Esophagus (tissue), 2 donors: ENCODE measurements at regions not wholly inside any gene's neighbourhood (a gene's known extent, or its start where the extent isn't known, plus 50 kb on each side); places are given as distances from the start of the nearest gene placed in this dataset.
"Not testable (repeated sequence)": the region's sequence is repeated elsewhere in the genome, so short reads cannot be mapped to it uniquely, and the experiment has no call there.

Experiments
- H3K27ac ChIP-seq, 2 donors: one replicate each; pipeline ENCODE4 v1.5.1; 2013; ENCODE audit warnings: low read depth in 2 of 2, mild to moderate bottlenecking in 2 of 2, inconsistent platforms in 1 of 2, low read length in 1 of 2, moderate library complexity in 1 of 2
- H3K27me3 ChIP-seq, 2 donors: one replicate each; pipeline ENCODE4 v1.6.1; 2013; ENCODE audit warnings: low read length in 2 of 2, control low read depth in 1 of 2, mild to moderate bottlenecking in 1 of 2; ENCODE audit not compliant: insufficient read depth in 2 of 2, control insufficient read depth in 1 of 2
- H3K36me3 ChIP-seq, 2 donors: one replicate each; pipeline ENCODE4 v1.6.1; 2013; ENCODE audit warnings: low read length in 1 of 2; ENCODE audit not compliant: control insufficient read depth in 2 of 2, insufficient read depth in 2 of 2
- H3K4me1 ChIP-seq, 2 donors: one replicate each; pipeline ENCODE4 v1.6.1; 2013; ENCODE audit warnings: low read length in 1 of 2; ENCODE audit not compliant: control insufficient read depth in 2 of 2, insufficient read depth in 2 of 2
- H3K4me3 ChIP-seq, 2 donors: one replicate each; pipeline ENCODE4 v1.5.1; 2013; ENCODE audit warnings: low read length in 2 of 2, mild to moderate bottlenecking in 2 of 2, low read depth in 1 of 2, moderate library complexity in 1 of 2
- H3K9me3 ChIP-seq, 2 donors: one replicate each; pipeline ENCODE4 v1.6.1; 2013; ENCODE audit warnings: mild to moderate bottlenecking in 2 of 2, low read depth in 1 of 2, low read length in 1 of 2, moderate library complexity in 1 of 2; ENCODE audit not compliant: control insufficient read depth in 2 of 2, insufficient read depth in 1 of 2
- whole genome bisulfite sequencing, 2 donors: extraction: QIAGEN DNeasy Blood & Tissue Kit; methylation state at CpG; one replicate each; pipeline ENCODE4 v1.1.7; 2013; 5-methylcytosine and 5-hydroxymethylcytosine counted together
- donor health status: healthy with polysubstance abuse.
- donor health status: Bipolar disorder and iron deficiency.

GRCh38 chr13:76663592-76664335 is 222.4 kb downstream of the KCTD12 start:
- Histone ChIP-seq H3K4me1 (no peaks in the 10 kb centered on the region), H3K9me3 (no peaks in the 10 kb centered on the region), H3K36me3 (no peaks in the 10 kb centered on the region), H3K27me3 (no peaks in the 10 kb centered on the region), H3K4me3 (no peak overlapping the region), H3K27ac (no peak overlapping the region)
- WGBS, 2 donors, result 63% methylated on average over 4 of the region's 4 CpGs

GRCh38 chr13:76659074-76659473 is 227.1 kb downstream of the KCTD12 start:
- H3K4me1 ChIP-seq, H3K36me3 ChIP-seq, H3K9me3 ChIP-seq, H3K27ac ChIP-seq, H3K27me3 ChIP-seq, H3K4me3 ChIP-seq: not testable (repeated sequence)
- WGBS, 2 donors, result 92 to 93% methylated on average over 7 of the region's 7 CpGs

DNA sequence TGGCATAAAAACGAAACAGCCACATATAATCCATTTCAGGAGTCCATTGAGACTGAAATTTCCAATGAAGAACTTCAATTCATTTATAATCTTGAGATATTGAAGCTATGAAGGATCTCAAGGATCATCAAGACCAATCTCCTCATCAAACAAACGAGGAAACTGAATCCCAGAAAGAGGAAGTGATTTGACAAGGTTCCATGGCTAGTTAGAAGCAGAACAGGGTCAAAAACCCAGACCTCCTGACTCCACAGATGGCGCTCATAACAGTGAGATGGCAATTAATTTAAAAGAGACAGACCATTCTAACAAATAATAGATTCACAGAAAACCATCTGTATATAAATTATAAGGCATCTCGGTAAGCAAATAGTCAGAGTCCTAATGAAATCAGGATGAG is 229.7 kb downstream of the KCTD12 start:
- Histone ChIP-seq H3K27ac (no peak overlapping the region), H3K4me3 (no peak overlapping the region)
- whole genome bisulfite sequencing, 2 donors, result 64 to 71% methylated on average over 4 of the region's 4 CpGs

DNA sequence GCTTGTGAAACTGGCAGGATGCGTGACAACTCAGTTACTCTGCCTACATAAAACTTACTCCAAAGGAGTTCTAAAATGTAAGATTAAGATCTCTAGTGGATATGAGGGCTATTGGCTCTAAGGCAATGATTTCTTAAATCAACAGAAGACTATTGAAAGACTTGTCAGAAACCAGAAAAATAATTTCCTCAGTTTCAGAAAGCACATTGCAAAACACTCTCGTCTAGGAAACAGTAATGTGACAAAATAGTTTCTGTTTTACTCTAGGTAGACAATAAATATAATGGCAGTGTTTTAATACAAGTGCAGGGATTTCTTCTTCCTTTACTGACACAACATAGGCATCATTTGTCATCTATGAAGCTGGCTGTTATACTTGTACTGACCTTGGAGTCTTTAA is 230.1 kb downstream of the KCTD12 start:
- Histone ChIP-seq H3K27me3 (no peaks in the 10 kb centered on the region), H3K27ac (no peak overlapping the region), H3K9me3 (no peaks in the 10 kb centered on the region), H3K4me1 (no peaks in the 10 kb centered on the region), H3K4me3 (no peak overlapping the region), H3K36me3 (no peaks in the 10 kb centered on the region)
- 68 to 77% methylated on average over 2 of the region's 2 CpGs for WGBS, 2 donors

More for the DNA sequence above, 229.7 kb downstream of the KCTD12 start:
- no peaks in the 10 kb centered on the region for H3K9me3 ChIP-seq
- no peaks in the 10 kb centered on the region for H3K27me3 ChIP-seq
- no peaks in the 10 kb centered on the region for H3K4me1 ChIP-seq
- no peaks in the 10 kb centered on the region for H3K36me3 ChIP-seq

GRCh38 chr13:76654263-76654662 is 231.9 kb downstream of the KCTD12 start:
- no peaks in the 10 kb centered on the region for H3K36me3 ChIP-seq
- 40 to 54% methylated on average over 2 of the region's 2 CpGs for WGBS, 2 donors
- no peaks in the 10 kb centered on the region for H3K27me3 ChIP-seq
- H3K27ac ChIP-seq, result no peak overlapping the region
- H3K4me3 ChIP-seq, result no peak overlapping the region
- H3K9me3 ChIP-seq, result no peaks in the 10 kb centered on the region
- no peaks in the 10 kb centered on the region for H3K4me1 ChIP-seq

- Histone ChIP-seq H3K27ac (no peak overlapping the region), H3K4me3 (no peak overlapping the region), H3K27me3 (no peaks in the 10 kb centered on the region), H3K9me3 (no peaks in the 10 kb centered on the region), H3K36me3 (no peaks in the 10 kb centered on the region), H3K4me1 (no peaks in the 10 kb centered on the region)
- 90 to 97% methylated on average over 1 of the region's 1 CpG for WGBS, 2 donors
Observed at GRCh38 chr13:76651286-76651685, 234.9 kb downstream of the KCTD12 start.

- Histone ChIP-seq H3K4me1 (no peaks in the 10 kb centered on the region), H3K27ac (no peak overlapping the region), H3K4me3 (no peak overlapping the region), H3K27me3 (no peaks in the 10 kb centered on the region), H3K36me3 (no peaks in the 10 kb centered on the region), H3K9me3 (no peaks in the 10 kb centered on the region)
- WGBS, 2 donors, result 70 to 71% methylated on average over 3 of the region's 3 CpGs
Observed at GRCh38 chr13:76647550-76647949, 238.7 kb downstream of the KCTD12 start.

- no peak overlapping the region for H3K27ac ChIP-seq
- H3K27me3 ChIP-seq, result no peaks in the 10 kb centered on the region
- H3K4me3 ChIP-seq, result no peak overlapping the region
- no peaks in the 10 kb centered on the region for H3K36me3 ChIP-seq
- no peaks in the 10 kb centered on the region for H3K4me1 ChIP-seq
- H3K9me3 ChIP-seq, result no peaks in the 10 kb centered on the region
- 90 to 91% methylated on average over 2 of the region's 2 CpGs for WGBS, 2 donors
Observed at GRCh38 chr13:76646946-76647345, 239.3 kb downstream of the KCTD12 start.

GRCh38 chr13:76645632-76646031 is 240.6 kb downstream of the KCTD12 start:
- Histone ChIP-seq H3K4me1 (no peaks in the 10 kb centered on the region), H3K9me3 (no peaks in the 10 kb centered on the region), H3K36me3 (no peaks in the 10 kb centered on the region), H3K27ac (no peak overlapping the region), H3K27me3 (no peaks in the 10 kb centered on the region), H3K4me3 (no peak overlapping the region)
- 89 to 92% methylated on average over 2 of the region's 2 CpGs for WGBS, 2 donors

GRCh38 chr13:76644906-76645305 is 241.3 kb downstream of the KCTD12 start:
- H3K4me3 ChIP-seq, result no peak overlapping the region
- H3K27ac ChIP-seq, result no peak overlapping the region
- WGBS, 2 donors, result 24 to 34% methylated on average over 1 of the region's 1 CpG
- H3K4me1 ChIP-seq, result no peaks in the 10 kb centered on the region
- no peaks in the 10 kb centered on the region for H3K9me3 ChIP-seq
- no peaks in the 10 kb centered on the region for H3K27me3 ChIP-seq
- H3K36me3 ChIP-seq, result no peaks in the 10 kb centered on the region
